HCT116 (cell line): ENCODE measurements at regions not wholly inside any gene's neighbourhood (a gene's known extent, or its start where the extent isn't known, plus 50 kb on each side); places are given as distances from the start of the nearest gene placed in this dataset.

ENCODE experiments used
- ATAC-seq: fragments of 200-7000 bp; cut with Tn5 transposase; 2 replicates; pipeline ENCODE4 v1.9.1; 2020; ENCODE audit warnings: mild to moderate bottlenecking, moderate library complexity
- BruUV-seq: library from RNA; stranded (reverse); fragments of 400-500 nt; replicated peaks from 2 replicates; lab custom pipeline; 2021; lab: Mats Ljungman, UMichigan
- CTCF ChIA-PET: fragments of 300-600 bp; sonication (Branson Sonifier 250); formaldehyde crosslinking; loops from one replicate; lab custom pipeline; 2021; ENCODE audit warnings: antibody characterized with exemption; lab: Charles Lee
- POLR2A ChIA-PET: fragments of 300-600, 350-600 bp; sonication (Branson Sonifier 250); formaldehyde crosslinking; loops from one replicate; lab custom pipeline; 2021; ENCODE audit warnings: antibody characterized with exemption; lab: Charles Lee
- RAD21 ChIA-PET, 2 experiments: fragments of 300-600 bp; sonication (Branson Sonifier 250); formaldehyde crosslinking; loops; one replicate each; lab custom pipeline; 2023; ENCODE audit warnings: low total read pairs in 2 of 2; ENCODE audit not compliant: uncharacterized antibody in 2 of 2, unreplicated experiment in 2 of 2, low non-redundant PET in 1 of 2; lab: Charles Lee
- DNase-seq: peaks from one replicate; pipeline ENCODE4 v3.0.0-alpha.2; 2010; ENCODE audit warnings: low read depth, low spot score
- H2AFZ ChIP-seq: fragments of 200-600 bp; shearing (Covaris generic), sonication (generic); 2 replicates; pipeline ENCODE4 v1.6.1; 2017; ENCODE audit warnings: low read depth, mixed run types, mixed read lengths, antibody characterized with exemption, low read length; ENCODE audit not compliant: poor library complexity, severe bottlenecking
- H3K27ac ChIP-seq: 2 replicates; pipeline ENCODE4 v1.5.1; 2012; ENCODE audit warnings: low read depth, low read length
- H3K27me3 ChIP-seq: fragments of 200-600 bp; sonication (generic); 2 replicates; pipeline ENCODE4 v1.6.1; 2016; ENCODE audit warnings: mixed run types, low read length, mixed read lengths; ENCODE audit not compliant: insufficient read depth
- H3K36me3 ChIP-seq, 2 experiments: fragments of 200-500 bp in 1 of 2; fragments of 200-600 bp in 1 of 2; sonication (Bioruptor generic) in 1 of 2; sonication (generic) in 1 of 2; 2 replicates each; pipeline versions ENCODE4 v1.5.1 to v1.6.1; 2014 to 2016; ENCODE audit warnings: low read length in 2 of 2, inconsistent platforms in 1 of 2, mixed read lengths in 1 of 2, mixed run types in 1 of 2; ENCODE audit not compliant: insufficient read depth in 2 of 2, control insufficient read depth in 1 of 2
- H3K4me1 ChIP-seq, 2 experiments: fragments of 200-600 bp in 1 of 2; sonication (generic) in 1 of 2; 2 replicates each; pipeline versions ENCODE4 v1.5.1 to v1.6.1; 2012 to 2017; ENCODE audit warnings: low read length in 2 of 2, inconsistent platforms in 1 of 2, mild to moderate bottlenecking in 1 of 2, mixed read lengths in 1 of 2, mixed run types in 1 of 2, moderate library complexity in 1 of 2; ENCODE audit not compliant: insufficient read depth in 2 of 2, control insufficient read depth in 1 of 2
- H3K4me2 ChIP-seq: fragments of 200-600 bp; sonication (generic); 2 replicates; pipeline ENCODE4 v1.6.1; 2017; ENCODE audit warnings: mixed run types, low read length, mixed read lengths
- H3K4me3 ChIP-seq, 2 experiments: fragments of 200-600 bp in 1 of 2; sonication (generic) in 1 of 2; replicated peaks in 1 of 2; 2 replicates each; pipeline ENCODE4 v1.5.1; 2011 to 2016; ENCODE audit warnings: low read length in 2 of 2, control low read depth in 1 of 2, low read depth in 1 of 2, mild to moderate bottlenecking in 1 of 2, mixed read lengths in 1 of 2, mixed run types in 1 of 2
- H3K79me2 ChIP-seq: fragments of 200-600 bp; sonication (generic); 2 replicates; pipeline ENCODE4 v1.6.1; 2017; ENCODE audit warnings: mild to moderate bottlenecking, mixed run types, low read length, moderate library complexity, mixed read lengths; ENCODE audit not compliant: insufficient read depth
- H3K9ac ChIP-seq: fragments of 200-600 bp; sonication (generic); 2 replicates; pipeline ENCODE4 v1.6.1; 2016; ENCODE audit warnings: low read length, mixed read lengths
- H3K9me2 ChIP-seq: fragments of 200-600 bp; sonication (generic), shearing (Covaris generic); 2 replicates; pipeline ENCODE4 v1.6.1; 2017; ENCODE audit warnings: mixed run types, mild to moderate bottlenecking, moderate library complexity; ENCODE audit not compliant: insufficient read depth
- H3K9me3 ChIP-seq, 2 experiments: fragments of 200-500 bp in 1 of 2; fragments of 200-600 bp in 1 of 2; sonication (Bioruptor generic) in 1 of 2; sonication (generic) in 1 of 2; 2 replicates each; pipeline ENCODE4 v1.6.1; 2014 to 2017; ENCODE audit warnings: low read length in 2 of 2, mixed read lengths in 2 of 2, inconsistent platforms in 1 of 2, low read depth in 1 of 2, mild to moderate bottlenecking in 1 of 2, mixed run types in 1 of 2, moderate library complexity in 1 of 2; ENCODE audit not compliant: control insufficient read depth in 1 of 2, insufficient read depth in 1 of 2
- H4K20me1 ChIP-seq: fragments of 200-600 bp; sonication (generic), shearing (Covaris generic); 2 replicates; pipeline ENCODE4 v1.6.1; 2017; ENCODE audit warnings: mixed run types, mild to moderate bottlenecking, moderate library complexity; ENCODE audit not compliant: insufficient read depth
- CBX3 ChIP-seq: IDR thresholded peaks from 2 replicates; pipeline ENCODE4 v1.6.1; 2012; ENCODE audit warnings: low read depth
- CEBPB ChIP-seq: IDR thresholded peaks from 2 replicates; pipeline ENCODE4 v1.6.1; 2012; ENCODE audit warnings: low read depth
- EGR1 ChIP-seq: IDR thresholded peaks from 2 replicates; pipeline ENCODE4 v1.6.1; 2012; ENCODE audit warnings: low read depth
- EZH2phosphoT487 ChIP-seq: fragments of 200-600 bp; IDR thresholded peaks from 2 replicates; pipeline ENCODE4 v1.6.1; 2018; ENCODE audit warnings: antibody characterized with exemption, borderline replicate concordance
- FOSL1 ChIP-seq: IDR thresholded peaks from 2 replicates; pipeline ENCODE4 v1.6.1; 2012; ENCODE audit warnings: low read depth
- JUND ChIP-seq: IDR thresholded peaks from 2 replicates; pipeline ENCODE4 v1.6.1; 2012
- POLR2A ChIP-seq: IDR thresholded peaks from 2 replicates; pipeline ENCODE4 v1.7.0; 2011; ENCODE audit warnings: borderline replicate concordance; ENCODE audit not compliant: insufficient read depth, insufficient read length; ENCODE audit errors: extremely low read depth
- POLR2AphosphoS5 ChIP-seq: IDR thresholded peaks from 2 replicates; pipeline ENCODE4 v1.6.1; 2011; ENCODE audit warnings: mild to moderate bottlenecking, low read depth, low read length, moderate library complexity
- RAD21 ChIP-seq: IDR thresholded peaks from 2 replicates; pipeline ENCODE4 v1.6.1; 2012; ENCODE audit warnings: low read depth, mild to moderate bottlenecking
- REST ChIP-seq: IDR thresholded peaks from 2 replicates; pipeline ENCODE4 v1.6.1; 2012; ENCODE audit warnings: low read depth
- SP1 ChIP-seq: IDR thresholded peaks from 2 replicates; pipeline ENCODE4 v1.6.1; 2012; ENCODE audit warnings: low read depth
- SRF ChIP-seq: IDR thresholded peaks from 2 replicates; pipeline ENCODE4 v1.6.1; 2012; ENCODE audit warnings: low read depth
- TCF7L2 ChIP-seq: IDR thresholded peaks from 2 replicates; pipeline ENCODE4 v1.7.0; 2011; ENCODE audit warnings: borderline replicate concordance, inconsistent platforms; ENCODE audit not compliant: insufficient read depth, insufficient read length; ENCODE audit errors: extremely low read depth
- ZNF274 ChIP-seq: fragments of 200-500 bp; sonication (Bioruptor generic); IDR thresholded peaks from 2 replicates; pipeline ENCODE4 v1.6.1; 2014; ENCODE audit warnings: mild to moderate bottlenecking, low read depth, low read length, inconsistent platforms
- intact Hi-C: fragments of 100-400 bp; cut with micrococcal nuclease; formaldehyde crosslinking; loops from 2 replicates; pipeline ENCODE4 v1.10.0; 2022

GRCh38 chr2:151553-152334, 105.4 kb upstream of the FAM110C start:
- ChIA-PET CTCF (no interaction called here), POLR2A (no interaction called here), RAD21 (no interaction called here)
- no peak for ATAC-seq
- TF ChIP-seq POLR2AphosphoS5: no peak
- no peak for TF ChIP-seq RAD21
- TF ChIP-seq POLR2A: no peak
- no peak for TF ChIP-seq SRF
- no peak for TF ChIP-seq REST
- TF ChIP-seq JUND: no peak
- no peak for TF ChIP-seq CBX3
- TF ChIP-seq EGR1: no peak
- TF ChIP-seq FOSL1: no peak
- TF ChIP-seq TCF7L2: no peak
- TF ChIP-seq EZH2phosphoT487: no peak
- no peak for TF ChIP-seq ZNF274
- TF ChIP-seq CEBPB: no peak
- TF ChIP-seq SP1: no peak
- no TSS peak for BruUV-seq
- no peak overlapping the region for H3K4me3 ChIP-seq
- H3K9ac ChIP-seq: no peak overlapping the region
- no peak for DNase-seq
- no peak overlapping the region for H3K4me2 ChIP-seq
- no peaks in the 10 kb centered on the region for H3K27me3 ChIP-seq
- H3K79me2 ChIP-seq: no peaks in the 10 kb centered on the region
- H3K9me3 ChIP-seq: no peaks in the 10 kb centered on the region
- intact Hi-C loops: no loop called here
- H3K9me2 ChIP-seq: no peaks in the 10 kb centered on the region
- no peaks in the 10 kb centered on the region for H4K20me1 ChIP-seq
- no peak overlapping the region for H2AFZ ChIP-seq
- no peaks in the 10 kb centered on the region for H3K36me3 ChIP-seq
- H3K27ac ChIP-seq: no peak overlapping the region
- H3K4me1 ChIP-seq: no peaks in the 10 kb centered on the region
